MM.1S (cell line): ENCODE measurements at regions not wholly inside any gene's neighbourhood (a gene's known extent, or its start where the extent isn't known, plus 50 kb on each side); places are given as distances from the start of the nearest gene placed in this dataset.
"Not testable (repeated sequence)": the region's sequence is repeated elsewhere in the genome, so short reads cannot be mapped to it uniquely, and the experiment has no call there.

ENCODE experiments used
- DNase-seq: peaks from one replicate; pipeline ENCODE4 v3.0.0-alpha.2; 2015
- H2AFZ ChIP-seq: fragments of 300-600 bp; sonication (generic); 2 replicates; pipeline ENCODE4 v1.6.0; 2016; ENCODE audit warnings: antibody characterized with exemption, low read length
- H3F3A ChIP-seq: fragments of 300-600 bp; sonication (generic); 2 replicates; pipeline ENCODE4 v1.6.1; 2016; ENCODE audit warnings: mild to moderate bottlenecking, antibody characterized with exemption, low read length, moderate library complexity, mixed read lengths; ENCODE audit not compliant: insufficient read depth
- H3K27ac ChIP-seq: fragments of 300-600 bp; sonication (generic); 2 replicates; pipeline ENCODE4 v1.5.1; 2016; ENCODE audit warnings: mild to moderate bottlenecking, low read length
- H3K27me3 ChIP-seq: fragments of 300-600 bp; sonication (generic); replicated peaks from 2 replicates; pipeline ENCODE4 v1.6.0; 2016; ENCODE audit warnings: low read length; ENCODE audit not compliant: insufficient read depth
- H3K36me3 ChIP-seq: fragments of 300-600 bp; sonication (generic); replicated peaks from 2 replicates; pipeline ENCODE4 v1.6.1; 2016; ENCODE audit warnings: mild to moderate bottlenecking, low read length, mixed read lengths; ENCODE audit not compliant: insufficient read depth
- H3K4me1 ChIP-seq: fragments of 300-600 bp; sonication (generic); 2 replicates; pipeline ENCODE4 v1.6.1; 2016; ENCODE audit warnings: low read length, mixed read lengths
- H3K4me2 ChIP-seq: fragments of 300-600 bp; sonication (generic); 2 replicates; pipeline ENCODE4 v1.6.0; 2016; ENCODE audit warnings: low read depth, low read length
- H3K4me3 ChIP-seq: fragments of 300-600 bp; sonication (generic); 2 replicates; pipeline ENCODE4 v1.5.1; 2016; ENCODE audit warnings: low read length, mixed read lengths
- H3K79me2 ChIP-seq: fragments of 300-600 bp; sonication (generic); 2 replicates; pipeline ENCODE4 v1.6.1; 2016; ENCODE audit warnings: mixed run types, low read length, mixed read lengths
- H3K9ac ChIP-seq: fragments of 300-600 bp; sonication (generic); 2 replicates; pipeline ENCODE4 v1.6.1; 2016; ENCODE audit warnings: low read length, mixed read lengths
- H3K9me2 ChIP-seq: fragments of 300-600 bp; sonication (generic); replicated peaks from 2 replicates; pipeline ENCODE4 v1.6.1; 2016; ENCODE audit warnings: mild to moderate bottlenecking, low read length, mixed read lengths; ENCODE audit not compliant: insufficient read depth
- H3K9me3 ChIP-seq: fragments of 300-600 bp; sonication (generic); replicated peaks from 2 replicates; pipeline ENCODE4 v1.6.1; 2016; ENCODE audit warnings: mild to moderate bottlenecking, low read length, mixed read lengths; ENCODE audit not compliant: insufficient read depth
- H4K20me1 ChIP-seq: fragments of 300-600 bp; sonication (generic); 2 replicates; pipeline ENCODE4 v1.6.1; 2016; ENCODE audit warnings: mild to moderate bottlenecking, low read length, moderate library complexity, mixed read lengths; ENCODE audit not compliant: insufficient read depth
- EZH2 ChIP-seq: fragments of 300-600 bp; sonication (generic); optimal IDR thresholded peaks from 2 replicates; pipeline ENCODE3; 2017; ENCODE audit warnings: low read depth, mild to moderate bottlenecking, antibody characterized with exemption, low read length, mixed read lengths
- EZH2phosphoT487 ChIP-seq: fragments of 300-600 bp; sonication (generic); IDR thresholded peaks from 2 replicates; pipeline ENCODE4 v1.6.1; 2018; ENCODE audit warnings: antibody characterized with exemption, low read length
- TF ChIP-seq, protein P1 (sequence below): fragments of 300-600 bp; sonication (generic); IDR thresholded peaks from 2 replicates; pipeline ENCODE4 v1.5.1; 2016; ENCODE audit warnings: antibody characterized with exemption, low read length, mixed read lengths

DNA sequence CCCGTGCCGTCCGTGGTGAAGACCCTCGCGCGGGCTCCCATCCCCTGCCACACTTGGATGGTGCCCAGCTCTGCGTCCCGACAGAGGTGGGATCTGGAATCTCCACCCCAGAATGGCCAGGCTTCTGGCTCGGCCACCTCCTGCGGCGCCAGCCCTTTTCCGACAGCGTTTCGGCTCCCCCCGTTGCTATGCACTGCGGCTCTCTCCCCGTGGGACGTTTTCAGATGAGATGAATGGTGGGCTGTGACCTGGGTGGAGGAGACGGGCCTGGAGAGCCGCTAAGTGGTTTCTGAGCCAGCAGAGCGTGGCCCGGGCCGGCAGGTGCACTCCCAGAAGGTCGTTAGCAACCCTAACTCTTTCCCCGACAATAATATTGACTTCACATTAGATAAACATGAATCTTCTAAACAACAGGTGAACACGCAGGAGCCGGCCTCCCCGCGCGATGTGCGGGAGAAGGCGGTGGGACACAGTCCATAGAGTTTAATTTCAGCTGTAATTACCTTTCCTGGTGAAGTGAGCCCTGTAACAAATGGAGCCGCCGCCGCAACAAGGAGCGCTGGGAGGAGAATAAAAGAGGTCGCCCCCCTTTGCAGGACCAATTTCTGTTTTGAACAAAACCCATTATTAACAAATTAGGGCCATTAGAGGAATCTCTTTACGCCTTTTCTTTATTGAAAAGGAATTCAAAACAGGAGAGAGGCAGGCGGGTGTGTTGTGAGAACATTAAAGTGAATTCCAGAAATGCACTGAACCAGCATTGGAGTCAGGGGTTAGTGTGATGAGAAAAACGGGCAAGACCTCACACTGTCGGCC lies 294.3 kb upstream of the PFKP start:
- no peak overlapping the region for H3K4me2 ChIP-seq
- no peak for DNase-seq
- H3K9ac ChIP-seq: no peak overlapping the region
- TF ChIP-seq EZH2 (no peak), EZH2phosphoT487 (no peak)
- TF ChIP-seq, protein P1, sequence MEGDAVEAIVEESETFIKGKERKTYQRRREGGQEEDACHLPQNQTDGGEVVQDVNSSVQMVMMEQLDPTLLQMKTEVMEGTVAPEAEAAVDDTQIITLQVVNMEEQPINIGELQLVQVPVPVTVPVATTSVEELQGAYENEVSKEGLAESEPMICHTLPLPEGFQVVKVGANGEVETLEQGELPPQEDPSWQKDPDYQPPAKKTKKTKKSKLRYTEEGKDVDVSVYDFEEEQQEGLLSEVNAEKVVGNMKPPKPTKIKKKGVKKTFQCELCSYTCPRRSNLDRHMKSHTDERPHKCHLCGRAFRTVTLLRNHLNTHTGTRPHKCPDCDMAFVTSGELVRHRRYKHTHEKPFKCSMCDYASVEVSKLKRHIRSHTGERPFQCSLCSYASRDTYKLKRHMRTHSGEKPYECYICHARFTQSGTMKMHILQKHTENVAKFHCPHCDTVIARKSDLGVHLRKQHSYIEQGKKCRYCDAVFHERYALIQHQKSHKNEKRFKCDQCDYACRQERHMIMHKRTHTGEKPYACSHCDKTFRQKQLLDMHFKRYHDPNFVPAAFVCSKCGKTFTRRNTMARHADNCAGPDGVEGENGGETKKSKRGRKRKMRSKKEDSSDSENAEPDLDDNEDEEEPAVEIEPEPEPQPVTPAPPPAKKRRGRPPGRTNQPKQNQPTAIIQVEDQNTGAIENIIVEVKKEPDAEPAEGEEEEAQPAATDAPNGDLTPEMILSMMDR: no peak
- H2AFZ ChIP-seq: no peak overlapping the region
- H3K79me2 ChIP-seq: no peaks in the 10 kb centered on the region
- no peaks in the 10 kb centered on the region for H3F3A ChIP-seq
- no peak overlapping the region for H3K27ac ChIP-seq
- H4K20me1 ChIP-seq: no peaks in the 10 kb centered on the region
- H3K9me3 ChIP-seq: no peaks in the 10 kb centered on the region
- H3K36me3 ChIP-seq: no peaks in the 10 kb centered on the region
- no peaks in the 10 kb centered on the region for H3K4me1 ChIP-seq
- no peak overlapping the region for H3K4me3 ChIP-seq
- no peaks in the 10 kb centered on the region for H3K27me3 ChIP-seq
- H3K9me2 ChIP-seq: no peaks in the 10 kb centered on the region

DNA sequence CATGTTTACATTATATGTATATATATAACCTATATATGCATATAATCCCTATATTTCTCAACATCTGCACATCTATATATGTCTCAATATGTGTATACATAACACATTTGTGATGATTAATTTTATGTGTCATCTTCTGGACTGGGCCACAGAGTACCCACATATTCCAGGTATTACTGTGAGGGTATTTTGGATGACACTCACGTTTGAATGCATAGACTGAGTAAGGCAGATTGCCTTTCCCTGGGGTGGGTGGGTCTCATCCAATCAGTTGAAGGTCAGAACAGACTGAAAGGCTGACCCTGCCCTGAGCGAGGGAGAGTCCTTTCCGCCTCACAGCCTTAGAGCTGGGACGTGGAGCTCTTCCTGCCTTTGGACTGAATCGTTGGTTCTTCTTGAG lies 295.2 kb upstream of the PFKP start:
- DNase-seq: no peak

DNA sequence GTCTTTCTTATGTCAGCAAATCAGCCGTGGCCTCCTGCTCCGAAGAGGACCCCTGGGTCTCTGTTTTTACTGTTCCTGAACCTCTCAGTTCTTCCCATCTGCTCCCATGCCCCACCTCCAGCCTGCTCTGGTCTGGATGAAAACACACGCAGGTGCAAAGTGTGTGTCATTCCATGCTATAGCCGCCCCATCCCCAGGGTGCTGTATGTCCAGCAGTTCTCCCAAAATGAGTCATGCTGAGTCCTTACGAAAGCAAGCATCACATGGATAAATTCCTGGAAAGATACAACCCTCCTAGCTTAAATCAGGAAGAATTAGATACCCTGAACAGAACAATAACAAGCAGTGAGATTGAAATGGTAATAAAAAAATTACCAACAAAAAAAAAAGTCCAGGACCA lies 300.1 kb upstream of the PFKP start:
- H3K36me3 ChIP-seq, H2AFZ ChIP-seq: not testable (repeated sequence)

More for the DNA sequence above, 295.2 kb upstream of the PFKP start:
- Histone ChIP-seq H3K9me3 (no peaks in the 10 kb centered on the region), H3K4me3 (no peak overlapping the region), H3K27ac (no peak overlapping the region), H3K9me2 (no peaks in the 10 kb centered on the region), H3K79me2 (no peaks in the 10 kb centered on the region), H3K4me2 (no peak overlapping the region), H3K4me1 (no peaks in the 10 kb centered on the region), H4K20me1 (no peaks in the 10 kb centered on the region), H3K36me3 (no peaks in the 10 kb centered on the region), H2AFZ (no peak overlapping the region), H3K27me3 (no peaks in the 10 kb centered on the region), H3F3A (no peaks in the 10 kb centered on the region), H3K9ac (no peak overlapping the region)
- TF ChIP-seq EZH2: no peak
- TF ChIP-seq, protein P1: no peak
- TF ChIP-seq EZH2phosphoT487: no peak

DNA sequence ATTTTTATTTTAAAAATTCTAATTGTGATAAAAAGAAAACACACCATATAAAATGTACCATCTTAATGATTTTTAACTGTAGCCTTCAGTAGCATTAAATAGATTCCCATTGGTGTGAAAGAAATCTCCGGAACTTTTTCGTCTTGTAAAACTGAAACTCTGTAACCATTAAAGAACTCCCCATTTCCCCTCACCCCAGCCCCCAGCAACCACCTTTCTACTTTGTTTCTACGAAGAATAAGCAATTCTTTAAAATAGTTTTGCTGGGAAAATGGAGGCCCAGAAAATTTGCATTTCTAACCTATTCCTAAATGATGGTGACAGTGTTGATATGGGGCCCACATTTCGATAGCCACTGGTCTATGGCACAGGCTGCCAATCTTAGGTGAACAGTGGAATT lies 305.4 kb upstream of the PFKP start:
- no peak overlapping the region for H3K4me2 ChIP-seq
- no peak for TF ChIP-seq EZH2phosphoT487
- TF ChIP-seq, protein P1: no peak
- TF ChIP-seq EZH2: no peak
- H2AFZ ChIP-seq: no peak overlapping the region
- no peak overlapping the region for H3K4me3 ChIP-seq
- no peaks in the 10 kb centered on the region for H3K36me3 ChIP-seq
- H3K27ac ChIP-seq: no peak overlapping the region
- no peak overlapping the region for H3K9ac ChIP-seq
- H3K79me2 ChIP-seq: no peaks in the 10 kb centered on the region
- no peaks in the 10 kb centered on the region for H3K9me3 ChIP-seq
- no peaks in the 10 kb centered on the region for H3K4me1 ChIP-seq
- no peaks in the 10 kb centered on the region for H3F3A ChIP-seq
- no peaks in the 10 kb centered on the region for H3K9me2 ChIP-seq
- H3K27me3 ChIP-seq: no peaks in the 10 kb centered on the region
- DNase-seq: no peak
- H4K20me1 ChIP-seq: no peaks in the 10 kb centered on the region

More for the DNA sequence above, 300.1 kb upstream of the PFKP start:
- not testable (repeated sequence) for H3K27ac ChIP-seq, H3K9ac ChIP-seq, H3K4me2 ChIP-seq, H3F3A ChIP-seq, H3K4me3 ChIP-seq, H3K79me2 ChIP-seq, H3K9me3 ChIP-seq, H3K9me2 ChIP-seq, H4K20me1 ChIP-seq, H3K27me3 ChIP-seq, H3K4me1 ChIP-seq, DNase-seq
